ENCODE measurements at regions not wholly inside any gene's neighbourhood (a gene's known extent, or its start where the extent isn't known, plus 50 kb on each side); places are given as distances from the start of the nearest gene placed in this dataset.
"Not testable (repeated sequence)": the region's sequence is repeated elsewhere in the genome, so short reads cannot be mapped to it uniquely, and the experiment has no call there.

DNA sequence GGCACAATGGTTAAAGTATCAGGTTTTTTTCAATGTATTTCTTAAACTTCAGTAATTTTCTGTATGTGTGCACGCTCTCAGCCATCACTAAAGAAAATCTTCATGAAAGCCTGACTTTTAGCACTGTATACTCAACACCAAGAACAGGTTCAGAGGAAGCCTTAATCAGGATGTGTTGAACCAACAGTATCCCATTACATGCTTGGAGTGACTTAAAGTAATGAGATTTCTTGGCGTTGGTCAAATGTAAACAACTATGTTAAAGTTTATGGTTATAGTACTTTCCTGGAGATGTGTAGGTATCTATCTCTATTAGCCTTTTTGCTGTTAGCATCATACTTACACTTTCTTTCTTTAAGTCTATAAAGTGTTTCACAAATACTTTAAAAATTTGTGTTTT is 335.0 kb downstream of the CCER1 start:
- no peak for DNase-seq (ENCODE audit: low read depth in 1 of 2, low spot score in 1 of 2)

- no peak for DNase-seq (ENCODE audit: low read depth in 1 of 2, low spot score in 1 of 2)
Observed at GRCh38 chr12:90618586-90618985, 336.4 kb downstream of the CCER1 start.

DNA sequence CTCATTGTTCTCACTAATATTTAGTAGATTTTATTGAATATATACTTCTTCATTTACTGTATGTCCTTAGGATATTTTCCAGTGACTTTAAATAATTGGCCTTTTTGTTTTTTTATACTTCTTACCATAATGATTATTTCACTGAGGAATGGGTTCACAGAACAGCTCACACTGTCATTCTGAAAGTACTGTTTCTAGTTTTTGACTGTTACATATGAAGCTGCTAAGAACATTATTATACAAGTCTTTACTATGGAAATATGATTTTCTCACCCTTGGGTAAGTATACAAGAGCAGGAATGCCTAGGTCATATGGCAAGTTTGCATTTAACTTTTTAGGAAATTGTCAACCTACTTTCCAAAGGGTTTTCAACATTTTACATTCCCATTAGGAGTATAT is 343.1 kb downstream of the CCER1 start:
- no peak for DNase-seq (ENCODE audit: low read depth in 1 of 2, low spot score in 1 of 2)

DNA sequence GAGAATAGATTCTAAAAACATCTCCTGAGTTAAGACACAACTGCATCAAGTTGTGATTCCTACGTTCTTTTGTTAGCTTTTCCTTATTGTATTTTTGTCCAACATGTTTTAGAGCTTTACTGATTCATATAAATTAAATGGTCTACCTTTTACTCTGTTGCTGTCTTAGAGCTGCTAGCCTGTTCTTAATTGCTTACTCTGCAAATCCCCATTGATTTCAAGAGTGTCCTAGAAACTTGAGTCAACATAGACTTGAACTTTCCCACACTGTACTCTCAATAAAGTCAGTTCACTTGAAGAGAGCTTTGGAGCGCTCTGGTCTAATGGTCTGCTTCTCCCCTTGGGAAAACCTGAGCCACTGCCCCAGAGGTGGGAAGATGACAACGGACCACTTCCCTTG is 343.9 kb downstream of the CCER1 start:
- no peak for DNase-seq (ENCODE audit: low read depth in 1 of 2, low spot score in 1 of 2)

GRCh38 chr12:90593596-90594295 is 361.2 kb downstream of the CCER1 start:
- no peak for DNase-seq (ENCODE audit: low read depth in 1 of 2, low spot score in 1 of 2)

DNA sequence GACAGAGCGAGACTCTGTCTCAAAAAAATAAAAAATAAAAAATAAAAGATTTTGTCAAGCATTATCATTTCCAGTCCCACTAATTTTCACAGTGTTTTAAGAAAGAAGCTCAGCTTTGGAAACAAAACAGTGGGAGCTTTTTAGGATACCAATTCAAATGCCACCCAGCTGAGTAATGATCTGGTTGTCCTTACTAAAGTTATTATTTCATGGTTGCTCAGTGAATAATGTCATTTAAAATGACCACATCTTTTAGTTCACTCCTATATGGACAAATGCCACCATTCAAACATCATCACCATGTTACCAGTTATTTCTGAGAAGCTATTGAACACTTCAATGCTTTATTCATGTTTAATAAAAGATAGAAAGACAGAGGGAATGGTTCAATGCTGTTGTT is 365.0 kb downstream of the CCER1 start:
- DNase-seq (ENCODE audit: low read depth in 1 of 2, low spot score in 1 of 2) = no peak

GRCh38 chr12:90585640-90586304 is 369.2 kb downstream of the CCER1 start:
- no peak for DNase-seq (ENCODE audit: low read depth in 1 of 2, low spot score in 1 of 2)

DNA sequence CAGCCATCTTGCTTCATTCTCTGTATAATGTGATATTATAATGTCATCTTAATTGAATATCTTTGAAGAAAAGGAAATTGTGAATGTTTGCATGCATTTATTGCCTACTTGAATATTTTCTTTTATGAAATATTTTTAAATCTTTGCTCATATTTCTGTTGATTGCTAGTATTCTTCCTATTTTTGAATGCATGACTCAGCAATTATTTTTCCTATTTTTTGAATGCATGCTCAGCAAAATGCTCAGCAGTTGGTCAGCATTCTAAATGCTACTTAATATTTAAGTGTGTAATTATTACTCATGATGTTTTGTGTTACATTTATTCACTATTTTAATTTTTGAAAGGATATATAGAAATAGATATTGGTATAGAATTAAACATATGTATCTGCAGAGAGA is 378.3 kb downstream of the CCER1 start:
- no peak for DNase-seq (ENCODE audit: low read depth in 1 of 2, low spot score in 1 of 2)

GRCh38 chr12:90575995-90576394 is 379.0 kb downstream of the CCER1 start:
- DNase-seq (ENCODE audit: low read depth in 1 of 2, low spot score in 1 of 2) = no peak

DNA sequence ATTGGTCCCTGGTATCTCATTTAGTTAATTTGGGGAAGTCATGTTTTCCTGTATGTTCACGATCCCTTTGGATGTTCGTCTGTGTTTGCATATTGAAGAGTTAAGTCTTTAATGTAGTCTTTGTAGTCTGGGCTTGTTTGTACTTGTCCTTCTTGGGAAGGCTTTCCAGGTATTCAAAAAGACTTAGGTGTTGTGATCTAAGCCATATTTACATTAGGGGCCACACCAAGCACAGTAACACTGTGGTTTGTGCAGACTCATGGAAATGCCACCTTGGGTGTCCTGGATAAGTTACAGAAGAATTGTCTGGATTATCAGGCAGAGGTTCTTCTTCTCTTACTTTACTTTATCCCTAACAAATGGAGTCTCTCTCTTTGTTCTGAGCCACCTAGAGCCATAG is 380.3 kb downstream of the CCER1 start:
- DNase-seq (ENCODE audit: low read depth in 1 of 2, low spot score in 1 of 2) = no peak

DNA sequence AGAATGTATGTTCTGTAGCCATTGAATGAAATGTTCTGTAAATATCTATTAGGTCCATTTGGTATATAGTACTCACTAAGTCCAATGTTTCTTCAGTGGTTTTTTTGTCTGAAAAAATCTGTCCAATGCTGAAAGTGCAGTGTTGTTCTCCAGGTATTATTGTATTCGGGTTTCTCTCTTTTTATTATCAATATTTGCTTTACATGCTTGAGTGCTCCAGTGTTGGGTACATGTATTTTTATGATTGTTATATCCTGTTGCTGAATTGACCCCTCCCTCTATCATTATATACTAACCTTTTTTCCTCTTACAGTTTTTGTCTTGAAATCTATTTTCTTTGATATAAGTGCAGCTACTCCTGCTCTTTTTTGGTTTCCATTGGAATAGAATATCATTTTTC is 382.2 kb downstream of the CCER1 start:
- DNase-seq (ENCODE audit: low read depth in 1 of 2, low spot score in 1 of 2) = no peak

- no peak for DNase-seq (ENCODE audit: low read depth in 1 of 2, low spot score in 1 of 2)
Observed at GRCh38 chr12:90569685-90570084, 385.3 kb downstream of the CCER1 start.

- no peak for DNase-seq (ENCODE audit: low read depth in 1 of 2, low spot score in 1 of 2)
Observed at GRCh38 chr12:90562671-90563070, 392.3 kb downstream of the CCER1 start.

DNA sequence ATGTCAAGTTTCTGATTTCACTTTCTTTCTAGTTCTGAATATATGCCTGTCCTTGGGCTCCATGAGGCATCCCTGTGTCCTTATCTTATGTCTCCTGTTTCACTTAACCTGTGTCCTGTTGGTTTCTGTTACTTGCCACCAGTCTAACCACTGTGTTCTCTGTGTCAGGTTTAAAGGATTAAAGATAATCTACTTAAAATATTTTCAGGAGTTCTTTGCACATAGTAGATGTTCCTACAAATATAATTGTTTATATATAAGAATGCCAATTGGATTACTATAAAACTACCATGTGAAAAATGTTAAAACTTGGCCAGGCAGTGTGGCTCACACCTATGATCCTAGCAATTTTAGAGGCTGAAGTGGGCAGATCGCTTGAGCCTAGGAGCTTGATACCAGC is 406.4 kb downstream of the CCER1 start:
- DNase-seq (ENCODE audit: low read depth in 1 of 2, low spot score in 1 of 2) = no peak

- no peak for DNase-seq (ENCODE audit: low read depth in 1 of 2, low spot score in 1 of 2)
Observed at GRCh38 chr12:90546511-90546910, 408.5 kb downstream of the CCER1 start.

DNA sequence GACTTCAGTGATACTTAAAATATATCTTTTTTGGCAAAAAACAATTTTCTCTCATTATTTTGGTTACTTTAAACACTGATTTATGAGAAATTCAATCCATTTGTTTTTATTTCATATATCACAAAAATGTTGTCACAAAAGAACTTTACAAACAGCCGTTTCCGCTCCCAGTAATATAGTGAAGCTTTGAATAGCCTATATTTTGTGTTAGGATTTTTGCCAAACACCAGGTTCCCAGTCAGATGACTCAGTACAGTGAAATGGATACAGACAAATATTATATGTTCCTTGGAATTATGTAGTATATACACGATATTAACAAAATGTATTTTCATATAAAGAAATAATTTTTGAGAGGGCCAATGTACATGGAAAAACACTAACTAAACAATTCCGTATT is 411.1 kb downstream of the CCER1 start:
- no peak for DNase-seq (ENCODE audit: low read depth in 1 of 2, low spot score in 1 of 2)

GRCh38 chr12:90543374-90543773 is 411.6 kb downstream of the CCER1 start:
- DNase-seq (ENCODE audit: low read depth in 1 of 2, low spot score in 1 of 2) = no peak

- not testable (repeated sequence) for DNase-seq (ENCODE audit: low read depth in 1 of 2, low spot score in 1 of 2)
Observed at GRCh38 chr12:90542852-90543251, 412.1 kb downstream of the CCER1 start.

GRCh38 chr12:90533828-90534227 is 421.1 kb downstream of the CCER1 start:
- not testable (repeated sequence) for DNase-seq (ENCODE audit: low read depth in 1 of 2, low spot score in 1 of 2)

DNA sequence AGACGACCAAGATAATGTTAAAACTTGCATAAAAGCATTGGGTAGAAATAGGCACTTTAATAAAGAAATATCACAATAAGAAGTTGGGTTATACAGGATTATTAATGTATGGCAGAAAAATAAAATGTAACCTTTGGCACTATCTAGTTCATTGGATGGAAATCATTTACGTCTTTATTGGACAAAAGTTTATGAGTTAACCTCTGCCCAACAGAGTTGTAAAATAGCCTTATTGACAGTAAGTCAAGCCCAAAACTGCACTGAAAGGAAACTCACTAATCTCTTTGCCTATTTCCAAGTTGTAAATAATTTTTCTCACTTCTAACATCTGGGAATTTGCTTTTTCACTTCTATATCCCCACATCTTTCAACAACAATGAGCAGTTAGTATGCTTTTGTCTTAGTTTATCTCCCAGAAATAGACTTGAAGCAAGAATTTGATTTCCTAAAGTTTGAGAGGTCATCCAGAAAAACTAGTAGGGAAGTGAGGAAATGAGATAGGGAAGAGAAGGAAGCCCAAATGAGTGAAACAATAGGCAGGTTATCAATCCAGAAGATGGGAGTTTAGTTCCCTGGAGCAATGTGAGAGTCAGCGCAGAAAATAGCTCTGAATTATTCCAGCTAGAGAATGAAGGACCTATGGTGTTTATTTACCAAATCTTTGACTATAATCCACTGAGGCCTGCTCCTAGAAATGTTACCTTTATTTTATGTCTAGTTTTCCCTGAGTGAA is 434.8 kb downstream of the CCER1 start:
- no peak for DNase-seq (ENCODE audit: low read depth in 1 of 2, low spot score in 1 of 2)

DNA sequence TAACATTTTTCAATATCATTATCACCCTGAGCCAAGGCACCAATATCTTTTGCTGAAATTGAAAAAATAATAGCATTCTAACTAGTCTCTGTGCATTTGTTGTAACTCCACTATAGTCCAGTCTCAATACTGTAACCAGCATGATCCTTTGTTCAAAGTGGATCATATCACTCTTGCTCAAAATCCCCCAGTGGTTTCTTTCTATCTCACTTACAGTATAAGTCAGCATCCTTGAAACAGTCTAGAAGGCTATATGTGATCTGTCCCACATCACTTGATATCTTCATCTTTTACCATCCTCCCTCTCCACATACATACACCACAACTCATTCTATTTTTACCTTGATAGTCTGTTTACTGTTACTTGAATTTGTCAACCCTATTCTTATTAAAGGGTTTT is 435.7 kb downstream of the CCER1 start:
- no peak for DNase-seq (ENCODE audit: low read depth in 1 of 2, low spot score in 1 of 2)
